Fibroblast of peridontal ligament (primary cell): ENCODE measurements at regions not wholly inside any gene's neighbourhood (a gene's known extent, or its start where the extent isn't known, plus 50 kb on each side); places are given as distances from the start of the nearest gene placed in this dataset.

Source experiments
- DNase-seq: peaks from one replicate; pipeline ENCODE4 v3.0.0-alpha.2; 2010; ENCODE audit errors: extremely low read depth

DNA sequence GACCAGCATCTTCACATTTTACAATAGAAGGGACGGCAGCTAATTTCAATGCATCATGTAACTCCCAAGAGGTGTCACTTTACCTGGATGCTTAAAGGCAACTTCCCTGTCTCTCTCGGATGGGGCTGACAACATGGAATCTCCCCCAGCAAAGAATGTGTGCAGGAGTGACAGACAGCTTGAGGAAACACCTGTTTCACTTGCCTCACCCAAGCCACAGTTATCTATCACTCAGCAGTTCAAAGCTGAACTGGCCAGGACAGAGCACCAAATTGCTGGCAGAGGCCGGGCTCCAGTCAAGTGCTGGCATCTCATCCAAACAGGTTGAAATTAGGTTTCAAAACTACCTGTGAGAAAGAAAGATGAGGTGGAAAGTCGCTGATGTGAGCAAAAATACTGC is 538.0 kb upstream of the PLXNA2 start:
- DNase-seq: no peak

DNA sequence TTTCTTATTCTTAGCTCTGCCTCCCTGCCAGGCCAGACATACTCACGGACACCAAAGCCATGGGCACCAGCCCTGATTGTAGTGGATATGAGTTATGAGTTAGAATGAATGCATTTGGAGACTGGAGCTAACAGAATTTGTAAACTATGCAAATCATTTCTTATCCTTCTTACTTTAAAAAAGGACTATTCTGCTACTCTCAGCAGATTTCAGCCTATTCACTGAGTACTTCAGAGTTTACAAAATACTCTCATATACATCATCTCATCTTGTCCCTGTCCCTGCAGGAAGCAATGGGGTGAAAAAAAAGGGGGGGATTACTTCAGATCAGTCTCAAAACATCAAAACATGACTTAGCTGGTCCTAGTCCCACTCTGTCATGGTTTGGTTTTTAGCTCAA is 541.4 kb upstream of the PLXNA2 start:
- no peak for DNase-seq

DNA sequence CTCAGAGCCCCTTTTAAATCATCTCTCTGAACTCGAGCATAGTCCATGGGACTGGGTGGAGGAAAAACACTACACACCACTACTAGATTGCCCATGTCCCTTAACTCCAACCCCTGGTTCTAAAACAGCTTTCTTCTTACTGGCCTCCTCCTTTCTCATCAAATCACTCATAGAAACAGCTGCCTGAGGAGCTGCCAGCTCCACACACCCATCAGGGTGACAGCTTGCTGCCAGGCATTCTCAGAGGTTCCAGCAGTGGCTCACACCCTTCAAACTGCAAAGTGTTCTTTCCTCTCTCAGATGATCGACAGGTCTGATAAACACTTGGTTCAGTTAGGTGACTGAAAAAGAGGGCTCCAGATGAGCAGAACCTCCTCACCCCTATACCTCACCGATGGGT is 543.0 kb upstream of the PLXNA2 start:
- DNase-seq: no peak

DNA sequence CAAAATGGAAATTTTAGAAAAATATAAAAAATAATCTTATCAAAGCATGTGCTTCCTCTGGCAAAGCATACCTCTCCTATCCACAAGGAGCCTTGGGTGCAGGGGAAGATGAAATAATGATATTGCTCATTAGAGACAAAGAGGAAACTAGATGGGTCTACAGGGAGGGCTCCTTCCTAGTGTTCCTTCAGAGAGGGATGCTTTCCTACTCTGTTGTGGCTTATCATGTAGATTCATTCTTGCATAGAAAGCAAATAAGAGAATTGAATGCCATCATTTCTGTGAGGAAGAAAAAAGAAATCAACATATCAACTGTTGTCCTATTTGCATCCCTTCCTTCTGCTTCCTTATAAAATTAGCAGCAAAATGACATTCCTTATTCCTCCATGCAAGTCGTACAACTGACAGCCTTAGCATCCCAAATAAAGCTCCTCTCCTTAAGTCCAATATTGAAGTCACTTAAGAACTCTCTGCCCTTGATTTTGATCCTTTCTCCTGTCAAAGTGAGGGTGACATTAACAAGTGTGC is 543.9 kb upstream of the PLXNA2 start:
- no peak for DNase-seq

DNA sequence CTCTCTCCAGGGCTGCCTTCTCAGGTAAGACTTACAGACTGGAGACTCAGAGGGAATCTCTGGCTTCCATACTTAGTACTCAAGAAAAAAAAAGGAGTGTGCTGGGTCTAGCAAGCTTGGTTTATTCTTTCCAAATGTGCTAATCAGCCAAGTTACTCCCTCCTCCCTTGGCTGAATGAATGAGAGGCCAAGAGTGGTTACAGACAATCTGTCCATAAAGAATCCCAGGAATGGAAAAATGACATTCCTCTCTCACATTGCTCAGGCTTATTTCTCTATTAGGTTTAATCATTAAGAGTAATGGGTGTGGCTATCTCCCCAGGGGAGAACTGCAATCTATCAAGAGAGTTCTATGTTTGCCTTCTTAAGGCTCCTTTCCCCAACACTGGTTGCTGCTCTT is 547.3 kb upstream of the PLXNA2 start:
- DNase-seq: no peak

DNA sequence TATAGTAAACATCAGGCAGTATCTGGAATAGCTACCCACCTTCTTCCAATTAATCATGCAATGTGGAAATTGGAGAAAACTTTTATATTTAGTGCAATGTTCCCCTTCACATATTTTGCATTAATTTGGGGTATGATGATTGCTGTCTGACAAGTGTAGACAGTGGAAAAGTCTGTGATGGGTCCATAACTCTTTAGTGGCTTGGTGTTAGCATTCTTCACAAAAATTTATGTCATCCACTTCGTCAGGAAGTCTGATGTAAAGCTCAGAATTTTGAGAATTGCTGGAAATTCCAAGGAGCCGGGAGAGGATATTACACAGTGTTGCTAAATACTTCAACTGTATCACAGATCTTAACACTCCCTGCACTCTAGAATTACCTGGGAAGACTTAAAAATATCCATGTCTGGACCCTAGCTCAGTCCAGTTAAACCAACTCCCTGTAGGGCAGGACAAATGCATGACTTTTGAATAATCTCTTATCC is 549.7 kb upstream of the PLXNA2 start:
- no peak for DNase-seq

DNA sequence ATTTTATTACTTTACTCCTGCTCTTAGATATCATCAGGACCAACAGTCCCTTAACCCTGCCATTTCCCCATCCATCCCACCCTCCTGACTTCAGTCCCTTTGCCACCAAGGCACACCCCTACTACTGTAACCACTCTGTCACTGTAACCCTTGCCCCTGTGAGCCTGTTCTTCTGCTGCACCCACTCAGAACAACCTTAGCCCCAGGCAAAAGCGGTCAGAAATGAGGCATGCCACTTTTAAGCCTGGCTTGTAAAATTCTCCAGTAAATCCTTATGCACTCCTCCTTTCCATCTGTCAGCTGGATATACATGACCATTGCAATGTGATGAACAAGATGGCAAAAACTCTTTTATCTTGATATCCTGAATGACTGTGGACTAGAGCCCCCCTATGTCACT is 555.0 kb upstream of the PLXNA2 start:
- DNase-seq: no peak

DNA sequence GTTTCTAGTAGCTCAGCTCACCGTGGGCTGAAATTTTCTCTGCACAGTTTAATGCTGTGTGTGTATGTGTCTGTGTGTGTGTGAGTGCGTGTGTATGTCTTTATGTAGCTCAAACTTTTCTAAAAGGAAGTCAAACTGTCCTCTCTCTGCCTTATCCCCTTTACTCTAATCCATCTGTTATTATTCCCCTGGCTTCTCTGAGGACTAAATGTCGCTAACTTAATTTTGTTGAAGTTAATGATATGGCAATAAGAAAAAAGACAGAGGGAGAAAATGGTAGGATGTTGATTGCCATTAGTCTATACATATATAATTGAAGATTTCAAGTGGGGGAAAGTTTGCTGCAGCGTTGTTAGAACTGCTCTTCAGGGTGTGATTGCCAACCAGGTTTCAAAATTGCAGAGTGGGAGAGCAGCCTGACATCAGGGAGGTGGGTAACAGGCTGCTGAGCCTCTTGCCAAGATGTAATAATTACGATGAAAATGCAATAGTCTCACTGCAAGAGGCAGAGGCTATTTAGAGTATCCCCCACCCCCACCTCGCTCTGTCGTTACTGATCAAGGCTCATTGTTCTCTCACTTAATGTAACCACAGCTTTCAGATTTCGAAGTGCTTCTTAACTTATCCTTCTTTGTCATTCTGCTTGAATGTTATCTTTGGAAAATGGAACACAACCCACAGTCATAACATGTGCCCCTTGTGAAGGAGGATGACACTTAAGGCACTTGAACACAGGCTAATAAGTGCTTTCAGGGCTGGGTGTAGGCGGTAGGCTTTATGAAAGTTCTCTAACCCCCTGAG is 559.0 kb upstream of the PLXNA2 start:
- DNase-seq: no peak

DNA sequence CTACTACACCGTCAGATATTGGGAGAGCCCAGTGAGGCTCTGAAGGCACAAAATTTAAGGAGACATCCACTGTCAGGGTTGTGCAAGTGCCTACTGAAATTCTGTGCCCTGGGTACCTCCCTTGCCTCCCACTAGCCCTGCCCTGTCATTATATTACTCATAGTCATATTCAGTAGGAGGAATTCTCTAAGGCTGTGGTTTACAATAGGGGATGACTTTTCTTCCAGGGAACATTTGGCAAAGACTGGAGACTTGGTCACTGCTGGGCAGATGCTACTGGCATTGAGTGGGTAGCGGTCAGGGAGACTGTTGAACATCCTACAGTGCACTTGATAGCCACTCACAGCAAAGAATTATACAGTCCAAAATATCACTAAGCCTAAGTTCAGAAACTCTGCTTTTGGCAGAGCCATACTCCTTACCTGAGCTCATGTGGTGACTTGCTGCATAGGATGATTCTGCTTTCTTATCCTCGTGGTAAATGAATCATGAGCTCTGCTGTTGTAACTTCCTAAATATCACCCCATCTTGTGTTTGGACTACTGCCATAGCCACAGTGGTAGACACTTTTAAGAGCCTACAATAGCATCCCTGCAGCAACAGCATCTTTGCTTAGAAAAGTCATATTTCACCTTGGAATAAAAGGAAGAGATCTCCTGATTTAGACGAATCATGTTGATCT is 563.4 kb upstream of the PLXNA2 start:
- DNase-seq: no peak

DNA sequence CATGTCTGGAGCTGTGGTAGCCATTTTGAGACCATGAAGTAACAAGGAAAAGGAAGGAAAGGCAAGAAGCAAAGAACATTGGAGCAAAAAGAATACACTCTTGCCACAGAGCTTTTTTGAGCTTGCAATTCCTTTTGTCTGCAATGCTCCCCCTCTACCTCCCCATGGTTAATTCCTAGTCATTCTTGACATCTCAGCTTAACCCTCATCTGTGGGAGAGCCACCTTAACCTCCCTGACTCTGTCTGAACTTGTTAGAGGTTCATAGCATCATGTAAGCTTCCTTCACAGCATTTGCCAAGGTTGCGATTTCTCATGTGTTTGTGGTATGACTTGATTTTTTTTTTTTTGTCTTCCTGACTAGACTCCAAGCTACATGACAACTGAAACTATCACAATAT is 564.1 kb upstream of the PLXNA2 start:
- DNase-seq: no peak

DNA sequence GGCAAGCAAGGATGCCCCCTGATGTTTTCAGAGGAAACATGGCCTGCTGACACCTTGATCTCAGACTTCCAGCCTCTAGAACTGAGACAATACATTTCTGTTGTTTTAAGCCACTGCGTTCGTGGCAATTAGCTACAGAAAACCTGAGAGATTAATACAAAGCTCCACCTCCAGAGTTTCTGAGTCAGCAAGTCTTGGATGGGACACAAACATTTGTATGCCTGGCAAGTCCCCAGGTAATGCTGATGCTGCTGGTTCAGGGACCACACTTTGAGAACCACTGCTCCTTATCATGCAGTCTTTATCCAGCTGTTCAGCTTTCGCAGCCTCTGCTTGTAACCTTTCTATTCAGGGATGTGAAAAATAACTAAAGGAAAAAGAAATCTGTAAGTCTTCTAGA is 565.7 kb upstream of the PLXNA2 start:
- no peak for DNase-seq

DNA sequence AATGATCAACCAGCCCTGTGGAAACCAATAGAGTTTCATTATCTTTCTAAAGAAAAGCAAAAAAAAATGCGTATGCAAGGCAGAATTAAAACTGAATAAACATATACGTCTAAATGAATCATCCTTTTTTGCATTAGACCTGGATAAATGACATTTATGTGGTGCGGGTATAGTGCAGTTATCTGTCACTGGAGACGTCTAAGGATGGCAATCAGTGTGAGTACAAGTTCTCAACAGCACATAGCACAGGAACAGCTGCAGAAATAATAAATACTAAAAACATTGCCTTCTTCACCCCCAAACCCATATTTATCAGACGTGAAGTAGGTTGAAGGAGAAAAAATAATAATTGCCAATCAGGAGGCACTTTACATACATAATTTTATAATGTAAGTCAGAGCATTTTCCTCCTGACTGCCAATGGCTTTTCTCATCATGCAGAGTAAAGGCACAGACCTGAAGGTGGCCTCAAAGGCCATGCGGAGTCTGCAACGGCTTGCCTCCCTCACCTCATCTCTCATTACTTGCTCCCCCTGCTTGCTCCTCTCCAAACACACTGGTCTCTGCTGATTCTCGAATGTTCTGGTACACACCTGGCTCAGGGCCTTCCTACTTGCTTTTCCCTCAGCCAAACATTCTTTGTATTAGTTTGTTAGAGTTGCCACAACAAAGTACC is 574.7 kb upstream of the PLXNA2 start:
- DNase-seq: no peak

DNA sequence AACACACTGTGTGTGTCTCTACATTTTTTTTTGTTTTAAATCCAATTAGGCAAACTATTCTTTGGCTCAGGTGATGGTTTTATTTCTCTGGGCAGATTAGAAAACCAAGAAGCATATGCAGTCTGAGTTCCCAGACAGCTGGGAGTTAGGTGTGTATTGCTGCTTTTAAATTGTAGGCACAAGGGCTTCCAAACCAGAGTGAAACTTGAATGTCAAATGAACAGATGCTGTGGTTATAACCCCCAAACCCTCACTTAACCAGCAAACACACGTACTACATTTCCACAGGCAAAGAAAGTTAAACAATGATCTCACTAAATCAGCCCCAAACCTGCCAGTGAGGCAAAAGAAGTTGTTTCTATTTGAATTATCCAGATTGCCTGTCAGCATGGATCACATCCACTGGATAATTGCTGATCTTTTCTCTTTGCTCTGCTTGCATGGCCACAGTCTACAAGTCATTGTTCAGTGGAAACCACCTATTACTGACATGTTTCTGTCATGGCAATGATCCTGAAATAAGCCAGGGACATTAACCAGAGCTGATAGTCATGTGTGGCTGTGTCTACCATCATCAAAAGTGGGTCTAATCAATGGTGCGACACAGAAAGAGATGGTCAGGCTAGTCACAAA is 576.5 kb upstream of the PLXNA2 start:
- no peak for DNase-seq

DNA sequence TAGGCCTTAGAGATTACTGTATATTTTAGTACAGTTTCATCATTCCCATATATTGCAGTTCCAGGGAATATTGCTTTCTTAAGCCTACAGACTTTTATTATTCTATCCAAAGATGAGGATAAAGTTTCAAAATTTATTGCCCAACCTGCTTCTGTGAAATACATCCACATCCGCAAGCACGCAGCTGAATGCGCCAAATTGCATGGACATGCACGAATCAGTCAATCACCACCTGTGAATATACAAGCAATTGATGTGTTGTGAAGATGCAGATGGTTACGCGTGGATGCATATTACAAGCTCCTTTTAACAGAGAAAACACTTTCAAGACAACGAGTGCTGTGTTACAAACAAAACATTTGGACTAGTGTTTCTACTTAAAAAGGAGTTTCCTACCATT is 577.8 kb upstream of the PLXNA2 start:
- DNase-seq: no peak

DNA sequence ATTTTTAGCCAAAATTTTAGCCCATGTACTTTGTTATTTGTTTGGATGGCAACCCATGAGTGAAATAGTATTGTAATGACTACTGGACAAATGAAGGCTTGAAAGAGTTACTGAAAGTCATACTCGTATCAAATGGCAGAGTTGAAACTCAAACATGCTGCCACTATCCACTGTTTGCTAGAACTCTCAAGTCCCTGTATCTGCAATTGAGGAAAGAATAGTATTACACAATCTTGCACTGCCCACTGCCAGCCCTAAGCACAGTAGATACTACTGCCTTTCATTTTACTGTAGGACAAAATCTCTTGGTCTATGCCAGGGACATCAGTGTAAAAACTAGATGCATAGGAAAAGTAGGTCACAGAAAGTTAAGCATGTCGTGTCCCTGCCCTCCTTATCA is 581.1 kb upstream of the PLXNA2 start:
- no peak for DNase-seq

DNA sequence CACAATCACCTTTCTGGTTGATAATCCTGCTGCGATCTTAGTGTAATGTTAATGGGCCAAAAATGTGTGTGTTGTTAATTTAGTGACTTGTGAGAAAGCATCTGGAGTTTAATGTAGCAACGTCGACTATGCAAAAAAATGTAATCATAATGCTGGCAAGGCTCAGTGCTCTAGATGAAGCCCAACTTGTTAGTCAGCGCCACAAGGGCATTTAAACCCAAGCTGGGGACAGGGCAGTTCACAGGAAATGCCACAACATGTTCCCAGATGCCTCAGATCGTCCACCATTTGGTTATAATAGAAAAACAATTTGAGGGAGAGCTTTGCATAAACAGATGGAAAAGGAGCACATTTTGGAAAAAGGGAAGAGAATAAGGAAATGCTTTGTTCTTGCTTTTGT is 585.4 kb upstream of the PLXNA2 start:
- no peak for DNase-seq

DNA sequence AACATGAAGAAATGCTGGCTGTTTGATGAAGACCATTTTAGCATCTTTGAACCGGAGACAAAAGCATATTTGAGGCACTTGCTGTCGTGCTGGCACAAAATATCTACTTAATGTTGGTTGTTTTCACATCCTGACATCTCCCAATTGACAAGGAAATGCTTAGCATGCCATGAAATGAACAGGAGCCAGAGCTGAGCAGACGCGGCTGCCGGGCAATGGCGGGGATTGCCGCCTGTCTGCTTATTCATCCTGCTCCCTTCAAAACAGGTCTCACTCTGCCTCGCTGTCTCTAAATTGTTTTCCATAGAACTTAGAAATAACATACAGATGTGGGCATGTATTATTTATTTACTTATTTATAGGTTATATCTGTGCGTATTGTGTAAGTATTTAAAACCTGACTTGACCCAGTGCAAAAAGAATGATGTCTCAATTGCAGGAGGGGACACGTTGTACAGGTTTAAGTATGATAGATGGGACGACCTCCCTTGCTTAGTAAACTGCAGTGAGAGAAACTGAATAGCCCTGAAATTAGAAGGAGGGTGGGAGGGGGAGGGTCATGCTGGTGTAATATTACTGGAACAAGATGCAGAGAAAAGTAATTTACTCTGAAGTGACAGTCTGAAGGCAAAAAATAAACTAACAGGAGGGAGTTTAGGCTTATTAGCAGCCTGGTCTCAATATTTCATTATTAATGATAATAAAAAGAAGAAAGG is 590.4 kb upstream of the PLXNA2 start:
- no peak for DNase-seq

DNA sequence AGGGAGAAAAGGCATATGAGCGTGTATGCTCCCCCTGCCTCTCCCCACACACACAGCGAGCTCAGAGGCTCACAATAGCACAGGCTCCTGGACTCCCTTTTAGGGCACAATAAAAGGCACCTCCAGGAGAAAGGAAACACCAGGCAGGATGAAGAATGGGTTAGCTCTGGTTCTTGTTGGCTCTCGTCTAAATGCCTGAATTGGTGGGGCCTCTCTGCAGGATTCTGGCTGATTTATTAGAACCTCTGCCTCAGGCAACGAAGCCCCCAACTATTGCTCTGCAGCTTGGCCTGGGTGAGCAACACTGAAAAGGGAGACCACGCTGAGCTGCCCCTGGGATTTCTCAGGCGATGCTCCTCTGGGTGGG is 590.9 kb upstream of the PLXNA2 start:
- no peak for DNase-seq

DNA sequence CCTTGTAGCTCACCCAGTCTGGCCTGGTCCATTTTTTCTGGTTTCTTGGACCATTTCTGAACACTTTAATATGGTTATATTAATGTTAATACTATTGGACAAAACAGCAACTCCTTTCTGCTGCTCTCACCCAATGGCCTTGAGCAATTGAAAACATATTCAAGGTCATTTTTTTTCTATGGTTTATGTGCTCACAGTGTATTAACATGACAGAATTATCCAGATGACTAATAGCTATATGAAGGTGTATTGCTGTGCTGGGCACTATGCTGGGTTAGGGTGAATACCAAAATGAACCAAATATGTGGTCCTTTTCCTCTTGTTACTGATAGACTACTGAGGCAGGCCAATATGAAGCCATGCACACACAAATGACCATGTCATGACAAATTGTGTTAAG is 591.6 kb upstream of the PLXNA2 start:
- no peak for DNase-seq

DNA sequence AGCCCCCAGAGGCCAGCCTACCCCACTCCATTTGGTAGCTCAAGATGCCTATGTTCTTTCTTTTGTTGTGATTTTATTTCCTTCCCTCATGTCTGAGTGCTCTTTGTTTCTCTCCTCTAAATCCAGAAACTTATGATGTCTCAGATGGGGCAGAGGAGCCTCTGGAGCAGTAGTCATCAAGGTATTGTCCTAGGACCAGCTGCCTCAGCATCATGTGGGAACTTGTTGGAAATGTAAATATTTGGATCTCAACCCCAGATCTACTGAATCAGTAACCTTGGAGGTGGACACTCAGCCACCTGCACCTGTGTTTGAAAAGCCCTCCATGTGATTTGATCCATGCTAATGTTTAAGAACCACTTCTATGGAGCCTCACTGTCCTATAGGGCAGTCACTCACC is 593.1 kb upstream of the PLXNA2 start:
- no peak for DNase-seq

DNA sequence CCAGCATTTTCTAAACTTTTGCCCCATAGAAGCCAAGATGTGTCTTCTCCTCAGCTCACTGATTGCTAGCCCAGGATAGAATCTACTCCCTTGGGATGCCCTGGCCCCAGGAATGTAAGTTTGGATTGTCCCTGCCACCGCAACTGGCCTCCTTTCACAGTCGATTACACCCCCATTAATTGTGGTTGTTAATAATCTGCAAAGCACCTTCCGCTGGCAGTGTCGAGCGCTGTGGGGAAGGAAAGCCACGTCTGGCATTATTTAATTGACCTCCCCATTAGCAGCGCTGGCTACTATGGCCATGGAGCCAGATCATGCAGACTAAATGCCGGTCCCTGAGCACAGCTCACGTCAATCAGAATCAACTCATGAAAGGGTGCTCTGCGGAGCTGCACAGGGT is 597.3 kb upstream of the PLXNA2 start:
- DNase-seq: no peak

DNA sequence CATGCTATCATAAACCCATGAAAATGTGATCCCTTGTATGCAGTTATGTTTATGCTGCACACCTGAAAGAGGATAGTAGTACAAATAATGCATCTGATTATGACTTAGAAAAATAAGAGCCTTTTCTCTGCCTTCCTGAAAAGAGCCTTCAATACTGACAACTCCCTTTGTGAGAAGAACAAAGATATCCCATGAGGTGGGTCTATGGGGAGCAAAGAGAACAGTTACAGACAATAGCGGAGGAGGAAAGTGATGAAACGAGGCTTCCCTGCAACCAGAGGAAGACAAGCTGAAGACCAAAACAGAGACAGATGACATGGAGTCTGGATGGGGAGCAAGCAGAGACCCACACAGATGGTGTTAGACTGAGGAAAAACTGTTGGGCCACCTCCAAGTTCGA is 598.3 kb upstream of the PLXNA2 start:
- DNase-seq: no peak
